SK-N-SH (cell line): ENCODE measurements at regions not wholly inside any gene's neighbourhood (a gene's known extent, or its start where the extent isn't known, plus 50 kb on each side); places are given as distances from the start of the nearest gene placed in this dataset.

ENCODE experiments used
- FOSL2 ChIP-seq: IDR thresholded peaks from 2 replicates; pipeline ENCODE4 v1.4.0; 2012; ENCODE audit warnings: low read depth, mild to moderate bottlenecking, moderate library complexity, borderline replicate concordance
- FOXM1 ChIP-seq: IDR thresholded peaks from 2 replicates; pipeline ENCODE4 v1.4.0; 2012; ENCODE audit warnings: low read depth, mild to moderate bottlenecking
- GABPA ChIP-seq: IDR thresholded peaks from 2 replicates; pipeline ENCODE4 v1.4.0; 2012; ENCODE audit warnings: low read depth, mild to moderate bottlenecking
- TCF12 ChIP-seq: IDR thresholded peaks from 2 replicates; pipeline ENCODE4 v1.4.0; 2012
- TF ChIP-seq, protein P1 (sequence below): fragments of 150-350 bp; IDR thresholded peaks from 2 replicates; pipeline ENCODE4 v1.6.1; 2017; ENCODE audit warnings: antibody characterized with exemption, low read length, low read depth, borderline replicate concordance
- TF ChIP-seq, protein P2 (sequence below): fragments of 200-600 bp; sonication (generic); IDR thresholded peaks from 2 replicates; pipeline ENCODE4 v1.6.1; 2017; ENCODE audit warnings: antibody characterized with exemption, mild to moderate bottlenecking, moderate library complexity

DNA sequence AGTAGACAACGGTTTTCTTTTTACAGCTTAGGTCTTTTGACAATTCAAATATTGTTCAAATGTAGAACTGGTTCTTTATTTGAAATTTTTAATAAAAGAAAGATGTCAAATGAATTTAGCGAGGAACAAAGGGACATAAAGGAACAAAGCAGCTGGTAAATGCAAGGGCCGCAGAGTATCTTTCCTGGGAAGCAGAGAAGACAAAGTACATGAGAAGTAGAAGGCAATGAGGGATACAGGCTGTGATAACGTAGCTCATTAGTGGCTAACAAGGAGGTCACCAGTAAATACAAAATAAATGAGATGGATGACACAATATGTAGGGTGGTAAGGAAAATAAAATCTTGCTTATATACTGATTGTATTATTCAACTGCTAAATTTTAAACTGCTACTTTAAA lies 762.8 kb downstream of the VGLL3 start:
- TF ChIP-seq, protein P1, sequence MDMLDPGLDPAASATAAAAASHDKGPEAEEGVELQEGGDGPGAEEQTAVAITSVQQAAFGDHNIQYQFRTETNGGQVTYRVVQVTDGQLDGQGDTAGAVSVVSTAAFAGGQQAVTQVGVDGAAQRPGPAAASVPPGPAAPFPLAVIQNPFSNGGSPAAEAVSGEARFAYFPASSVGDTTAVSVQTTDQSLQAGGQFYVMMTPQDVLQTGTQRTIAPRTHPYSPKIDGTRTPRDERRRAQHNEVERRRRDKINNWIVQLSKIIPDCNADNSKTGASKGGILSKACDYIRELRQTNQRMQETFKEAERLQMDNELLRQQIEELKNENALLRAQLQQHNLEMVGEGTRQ, result no peak
- TF ChIP-seq GABPA, result no peak
- TF ChIP-seq FOXM1, result no peak
- TF ChIP-seq, protein P2, sequence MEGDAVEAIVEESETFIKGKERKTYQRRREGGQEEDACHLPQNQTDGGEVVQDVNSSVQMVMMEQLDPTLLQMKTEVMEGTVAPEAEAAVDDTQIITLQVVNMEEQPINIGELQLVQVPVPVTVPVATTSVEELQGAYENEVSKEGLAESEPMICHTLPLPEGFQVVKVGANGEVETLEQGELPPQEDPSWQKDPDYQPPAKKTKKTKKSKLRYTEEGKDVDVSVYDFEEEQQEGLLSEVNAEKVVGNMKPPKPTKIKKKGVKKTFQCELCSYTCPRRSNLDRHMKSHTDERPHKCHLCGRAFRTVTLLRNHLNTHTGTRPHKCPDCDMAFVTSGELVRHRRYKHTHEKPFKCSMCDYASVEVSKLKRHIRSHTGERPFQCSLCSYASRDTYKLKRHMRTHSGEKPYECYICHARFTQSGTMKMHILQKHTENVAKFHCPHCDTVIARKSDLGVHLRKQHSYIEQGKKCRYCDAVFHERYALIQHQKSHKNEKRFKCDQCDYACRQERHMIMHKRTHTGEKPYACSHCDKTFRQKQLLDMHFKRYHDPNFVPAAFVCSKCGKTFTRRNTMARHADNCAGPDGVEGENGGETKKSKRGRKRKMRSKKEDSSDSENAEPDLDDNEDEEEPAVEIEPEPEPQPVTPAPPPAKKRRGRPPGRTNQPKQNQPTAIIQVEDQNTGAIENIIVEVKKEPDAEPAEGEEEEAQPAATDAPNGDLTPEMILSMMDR, result no peak
- no peak for TF ChIP-seq FOSL2
- no peak for TF ChIP-seq TCF12
